ENCODE measurements at regions not wholly inside any gene's neighbourhood (a gene's known extent, or its start where the extent isn't known, plus 50 kb on each side); places are given as distances from the start of the nearest gene placed in this dataset.

DNA sequence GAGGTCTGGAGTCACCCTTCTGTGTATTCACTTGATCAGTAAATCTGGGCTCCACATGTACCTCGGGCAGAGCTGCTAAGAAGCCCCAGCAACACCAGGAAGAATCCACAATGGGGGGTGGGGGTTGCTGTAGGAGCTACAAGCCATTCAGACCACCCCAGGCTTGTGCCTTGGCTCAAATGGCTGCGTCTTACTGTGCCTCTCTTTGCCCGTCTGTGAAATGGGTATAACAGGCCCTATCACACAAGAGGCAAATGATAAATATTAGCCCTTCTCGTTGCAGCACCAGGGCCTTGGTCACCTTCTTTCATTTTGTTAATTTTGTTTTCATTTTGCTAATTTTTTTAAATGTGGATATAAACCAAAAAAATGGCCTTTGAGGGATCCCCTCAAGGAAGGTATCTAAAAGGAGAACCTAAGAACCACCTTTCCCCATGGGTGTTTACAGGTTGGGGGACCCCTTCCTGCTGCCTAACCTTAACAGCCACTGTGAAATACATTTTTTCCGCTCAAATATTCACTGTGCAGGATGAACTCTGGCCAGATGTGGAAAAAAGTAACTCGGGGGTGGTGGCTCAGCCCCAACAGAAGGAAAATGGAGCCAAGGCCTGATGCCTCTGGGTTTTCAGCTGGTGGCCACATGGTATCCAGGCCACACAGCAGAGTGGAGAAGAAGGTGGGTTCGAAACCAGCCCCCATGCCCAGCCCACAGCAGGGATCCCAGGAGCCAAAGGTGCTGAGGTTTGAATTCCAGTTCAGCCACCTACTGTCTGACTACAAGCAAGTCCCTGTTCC lies 284.0 kb downstream of the MN1 start:
- no peaks in the 10 kb centered on the region for H3K36me3 Mint-ChIP-seq (ENCODE audit: insufficient read depth)
- no peak overlapping the region for H3K27ac Mint-ChIP-seq
- peaks cover 4% of the 10 kb centered on the region for H3K27me3 Mint-ChIP-seq
- DNase-seq (ENCODE audit: low spot score, unreplicated experiment), result no peak
- H3K4me1 Mint-ChIP-seq (ENCODE audit: low read depth), result peaks cover 2% of the 10 kb centered on the region
- no peak overlapping the region for H3K4me3 Mint-ChIP-seq (ENCODE audit: low read depth)
- no peaks in the 10 kb centered on the region for H3K9me3 Mint-ChIP-seq (ENCODE audit: low read depth)
- TF ChIP-seq, protein P1, sequence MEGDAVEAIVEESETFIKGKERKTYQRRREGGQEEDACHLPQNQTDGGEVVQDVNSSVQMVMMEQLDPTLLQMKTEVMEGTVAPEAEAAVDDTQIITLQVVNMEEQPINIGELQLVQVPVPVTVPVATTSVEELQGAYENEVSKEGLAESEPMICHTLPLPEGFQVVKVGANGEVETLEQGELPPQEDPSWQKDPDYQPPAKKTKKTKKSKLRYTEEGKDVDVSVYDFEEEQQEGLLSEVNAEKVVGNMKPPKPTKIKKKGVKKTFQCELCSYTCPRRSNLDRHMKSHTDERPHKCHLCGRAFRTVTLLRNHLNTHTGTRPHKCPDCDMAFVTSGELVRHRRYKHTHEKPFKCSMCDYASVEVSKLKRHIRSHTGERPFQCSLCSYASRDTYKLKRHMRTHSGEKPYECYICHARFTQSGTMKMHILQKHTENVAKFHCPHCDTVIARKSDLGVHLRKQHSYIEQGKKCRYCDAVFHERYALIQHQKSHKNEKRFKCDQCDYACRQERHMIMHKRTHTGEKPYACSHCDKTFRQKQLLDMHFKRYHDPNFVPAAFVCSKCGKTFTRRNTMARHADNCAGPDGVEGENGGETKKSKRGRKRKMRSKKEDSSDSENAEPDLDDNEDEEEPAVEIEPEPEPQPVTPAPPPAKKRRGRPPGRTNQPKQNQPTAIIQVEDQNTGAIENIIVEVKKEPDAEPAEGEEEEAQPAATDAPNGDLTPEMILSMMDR (IDR thresholded peaks at IDR 0.05; ENCODE audit: unreplicated experiment), result no peak

DNA sequence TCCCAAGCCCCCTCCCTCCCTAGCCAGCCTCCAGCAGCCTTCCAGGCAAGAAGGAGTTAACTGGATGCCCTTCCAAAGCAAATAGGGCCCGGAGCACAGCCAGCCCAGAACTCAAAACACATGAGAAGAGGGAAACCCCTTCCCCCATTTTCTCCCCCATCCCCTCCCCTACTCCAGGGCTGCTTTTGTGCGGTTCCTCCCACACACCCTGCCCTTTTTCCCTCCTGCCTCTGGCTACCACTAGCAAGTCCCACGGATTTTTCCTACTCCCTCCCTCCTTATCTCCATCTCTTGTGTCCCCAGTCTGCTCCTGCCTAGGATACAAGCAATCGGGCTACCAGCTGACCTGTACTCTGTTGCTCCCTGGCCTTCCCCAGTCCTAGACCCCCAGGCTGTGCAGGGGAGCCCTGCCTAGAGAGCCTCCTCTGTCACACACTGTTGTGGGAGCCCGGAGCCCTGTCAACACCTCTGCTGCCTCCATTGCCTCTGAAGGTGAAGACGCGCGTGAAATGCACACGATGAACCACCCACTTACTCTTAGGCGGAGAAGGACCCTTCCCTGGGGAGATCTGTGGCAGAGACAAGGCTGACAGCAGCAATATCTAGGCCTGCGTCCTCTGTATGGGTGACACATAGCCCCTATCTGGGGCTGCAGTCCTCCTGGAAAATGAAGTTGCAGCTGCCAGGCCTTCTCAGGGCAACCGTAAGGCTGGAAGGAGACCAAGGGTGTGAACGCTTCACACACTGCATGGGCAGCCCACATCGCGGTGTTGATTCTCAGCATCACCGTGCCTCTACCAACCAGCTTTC lies 282.8 kb downstream of the MN1 start:
- Mint-ChIP-seq H3K4me3 (ENCODE audit: low read depth) (no peak overlapping the region), H3K9me3 (ENCODE audit: low read depth) (no peaks in the 10 kb centered on the region), H3K27me3 (peaks cover 4% of the 10 kb centered on the region), H3K4me1 (ENCODE audit: low read depth) (peaks cover 3% of the 10 kb centered on the region), H3K36me3 (ENCODE audit: insufficient read depth) (no peaks in the 10 kb centered on the region), H3K27ac (no peak overlapping the region)
- TF ChIP-seq, protein P1 (IDR thresholded peaks at IDR 0.05; ENCODE audit: unreplicated experiment), result no peak
- DNase-seq (ENCODE audit: low spot score, unreplicated experiment), result no peak

DNA sequence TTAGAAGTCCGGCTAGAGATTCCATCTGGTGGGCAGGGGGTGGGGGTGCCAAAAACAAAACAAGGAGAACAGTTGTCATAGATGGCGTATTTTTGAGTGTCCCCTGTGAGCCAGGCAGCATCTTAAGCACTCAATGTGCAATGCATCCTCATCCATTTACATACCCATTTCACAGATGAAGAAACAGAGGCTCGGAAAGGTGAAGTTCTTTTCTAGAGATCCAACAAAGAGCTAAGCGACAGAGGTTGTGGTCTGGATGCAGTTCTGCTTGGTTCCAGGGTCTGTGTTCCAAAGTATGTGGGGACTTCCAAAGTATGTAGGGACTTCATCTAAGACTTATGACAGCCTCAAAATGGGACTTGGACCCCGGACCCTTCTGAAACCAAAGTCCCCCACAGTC lies 277.8 kb downstream of the MN1 start:
- no peaks in the 10 kb centered on the region for H3K36me3 Mint-ChIP-seq (ENCODE audit: insufficient read depth)
- TF ChIP-seq, protein P1 (IDR thresholded peaks at IDR 0.05; ENCODE audit: unreplicated experiment), result no peak
- H3K27ac Mint-ChIP-seq, result no peak overlapping the region

DNA sequence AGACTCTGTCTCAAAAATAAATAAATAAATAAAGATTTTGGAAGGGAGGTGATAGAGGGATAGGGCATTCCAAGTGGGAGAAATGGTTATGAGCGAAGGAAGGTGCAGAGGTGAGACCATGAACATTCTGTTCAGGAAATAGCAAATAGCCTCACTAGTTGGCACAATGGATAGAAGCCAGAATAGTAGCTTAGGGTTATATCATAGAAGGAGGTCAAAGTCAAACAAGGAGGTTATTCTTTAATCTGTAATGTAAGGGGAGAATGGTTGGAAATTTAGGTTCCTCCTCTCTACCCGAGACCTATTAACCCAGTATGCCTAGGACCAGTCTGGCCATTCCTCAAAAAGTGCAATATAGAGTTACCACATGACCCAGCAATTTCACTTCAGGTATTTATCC lies 275.8 kb downstream of the MN1 start:
- DNase-seq (ENCODE audit: low spot score, unreplicated experiment), result no peak
- Mint-ChIP-seq H3K9me3 (ENCODE audit: low read depth) (no peaks in the 10 kb centered on the region), H3K36me3 (ENCODE audit: insufficient read depth) (no peaks in the 10 kb centered on the region), H3K27me3 (peaks cover 2% of the 10 kb centered on the region), H3K4me3 (ENCODE audit: low read depth) (no peak overlapping the region), H3K27ac (no peak overlapping the region), H3K4me1 (ENCODE audit: low read depth) (peaks cover 1% of the 10 kb centered on the region)
- TF ChIP-seq, protein P1 (IDR thresholded peaks at IDR 0.05; ENCODE audit: unreplicated experiment), result no peak

More for the DNA sequence above, 277.8 kb downstream of the MN1 start:
- Mint-ChIP-seq H3K9me3 (ENCODE audit: low read depth) (no peaks in the 10 kb centered on the region), H3K27me3 (peaks cover 2% of the 10 kb centered on the region), H3K4me1 (ENCODE audit: low read depth) (peaks cover 3% of the 10 kb centered on the region), H3K4me3 (ENCODE audit: low read depth) (no peak overlapping the region)
- DNase-seq (ENCODE audit: low spot score, unreplicated experiment), result no peak

DNA sequence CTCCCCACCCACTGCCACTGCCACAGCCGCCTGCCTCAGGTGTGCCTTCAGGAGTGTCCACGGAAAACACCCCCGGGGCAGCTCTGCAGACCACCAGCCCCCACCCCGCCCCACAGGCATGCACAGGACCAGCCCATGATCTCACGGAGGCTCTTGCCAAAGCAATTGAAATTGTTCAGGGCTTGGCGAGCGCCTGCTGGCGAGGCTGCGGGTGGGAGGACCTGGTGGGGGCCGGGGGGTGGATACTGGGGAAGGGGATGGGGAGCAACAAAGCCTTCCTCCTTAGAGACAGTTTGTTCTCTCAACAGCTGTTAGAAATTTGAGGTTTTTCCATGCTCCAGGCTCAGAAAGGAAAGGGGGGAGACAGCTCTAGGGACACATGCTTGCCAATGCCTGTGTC lies 274.7 kb downstream of the MN1 start:
- Mint-ChIP-seq H3K27me3 (peaks cover 2% of the 10 kb centered on the region), H3K4me3 (ENCODE audit: low read depth) (no peak overlapping the region)
- no peak for DNase-seq (ENCODE audit: low spot score, unreplicated experiment)

More for the DNA sequence above, 274.7 kb downstream of the MN1 start:
- no peaks in the 10 kb centered on the region for H3K36me3 Mint-ChIP-seq (ENCODE audit: insufficient read depth)
- no peak overlapping the region for H3K27ac Mint-ChIP-seq
- peaks cover 1% of the 10 kb centered on the region for H3K4me1 Mint-ChIP-seq (ENCODE audit: low read depth)
- TF ChIP-seq, protein P1 (IDR thresholded peaks at IDR 0.05; ENCODE audit: unreplicated experiment), result no peak
- no peaks in the 10 kb centered on the region for H3K9me3 Mint-ChIP-seq (ENCODE audit: low read depth)

Data from progenitor cell of endocrine pancreas (in vitro differentiated cells).